ENCODE measurements at regions not wholly inside any gene's neighbourhood (a gene's known extent, or its start where the extent isn't known, plus 50 kb on each side); places are given as distances from the start of the nearest gene placed in this dataset.

DNA sequence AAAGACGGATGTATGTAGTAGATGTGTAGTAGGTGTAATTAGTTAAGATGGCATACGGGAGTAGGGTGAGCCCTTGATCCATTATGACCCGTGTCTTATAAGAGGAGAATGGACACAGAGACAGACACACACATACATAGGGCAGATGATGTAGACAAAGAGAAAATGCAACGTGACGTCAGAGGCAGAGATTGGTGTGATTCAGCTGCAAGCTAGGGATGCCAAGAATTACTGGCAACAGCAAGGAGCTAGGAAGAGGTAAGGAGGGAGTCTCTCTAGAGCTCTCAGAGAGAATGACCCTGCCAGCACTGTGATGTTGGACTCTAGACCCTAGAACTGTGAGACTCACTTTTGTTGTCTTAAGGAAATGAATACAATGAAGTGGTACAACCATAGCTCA is 247.0 kb upstream of the HABP2 start:
- TF ChIP-seq NCOR1 (IDR thresholded peaks at IDR 0.05) (no peak), EZH2 (IDR thresholded peaks at IDR 0.05; ENCODE audit: borderline replicate concordance, low read depth, low read length) (no peak), TRIM24 (IDR thresholded peaks at IDR 0.05) (no peak), TBL1XR1 (IDR thresholded peaks at IDR 0.05; ENCODE audit: low read length in 2 of 2) (no peak), NFE2 (IDR thresholded peaks at IDR 0.05; ENCODE audit: low read depth) (no peak), POLR2A (conservative IDR thresholded peaks at IDR 0.05) (no peak), PTTG1 (tag; IDR thresholded peaks at IDR 0.05; ENCODE audit: low read depth) (no peak), SMAD3 (CRISPR knock-in tag; conservative IDR thresholded peaks at IDR 0.05) (no peak)
- TF ChIP-seq, protein P1, sequence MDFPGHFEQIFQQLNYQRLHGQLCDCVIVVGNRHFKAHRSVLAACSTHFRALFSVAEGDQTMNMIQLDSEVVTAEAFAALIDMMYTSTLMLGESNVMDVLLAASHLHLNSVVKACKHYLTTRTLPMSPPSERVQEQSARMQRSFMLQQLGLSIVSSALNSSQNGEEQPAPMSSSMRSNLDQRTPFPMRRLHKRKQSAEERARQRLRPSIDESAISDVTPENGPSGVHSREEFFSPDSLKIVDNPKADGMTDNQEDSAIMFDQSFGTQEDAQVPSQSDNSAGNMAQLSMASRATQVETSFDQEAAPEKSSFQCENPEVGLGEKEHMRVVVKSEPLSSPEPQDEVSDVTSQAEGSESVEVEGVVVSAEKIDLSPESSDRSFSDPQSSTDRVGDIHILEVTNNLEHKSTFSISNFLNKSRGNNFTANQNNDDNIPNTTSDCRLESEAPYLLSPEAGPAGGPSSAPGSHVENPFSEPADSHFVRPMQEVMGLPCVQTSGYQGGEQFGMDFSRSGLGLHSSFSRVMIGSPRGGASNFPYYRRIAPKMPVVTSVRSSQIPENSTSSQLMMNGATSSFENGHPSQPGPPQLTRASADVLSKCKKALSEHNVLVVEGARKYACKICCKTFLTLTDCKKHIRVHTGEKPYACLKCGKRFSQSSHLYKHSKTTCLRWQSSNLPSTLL (IDR thresholded peaks at IDR 0.05) = no peak
- TF ChIP-seq, protein P2, sequence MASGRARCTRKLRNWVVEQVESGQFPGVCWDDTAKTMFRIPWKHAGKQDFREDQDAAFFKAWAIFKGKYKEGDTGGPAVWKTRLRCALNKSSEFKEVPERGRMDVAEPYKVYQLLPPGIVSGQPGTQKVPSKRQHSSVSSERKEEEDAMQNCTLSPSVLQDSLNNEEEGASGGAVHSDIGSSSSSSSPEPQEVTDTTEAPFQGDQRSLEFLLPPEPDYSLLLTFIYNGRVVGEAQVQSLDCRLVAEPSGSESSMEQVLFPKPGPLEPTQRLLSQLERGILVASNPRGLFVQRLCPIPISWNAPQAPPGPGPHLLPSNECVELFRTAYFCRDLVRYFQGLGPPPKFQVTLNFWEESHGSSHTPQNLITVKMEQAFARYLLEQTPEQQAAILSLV (tag; IDR thresholded peaks at IDR 0.05) = no peak
- TF ChIP-seq, protein P3, sequence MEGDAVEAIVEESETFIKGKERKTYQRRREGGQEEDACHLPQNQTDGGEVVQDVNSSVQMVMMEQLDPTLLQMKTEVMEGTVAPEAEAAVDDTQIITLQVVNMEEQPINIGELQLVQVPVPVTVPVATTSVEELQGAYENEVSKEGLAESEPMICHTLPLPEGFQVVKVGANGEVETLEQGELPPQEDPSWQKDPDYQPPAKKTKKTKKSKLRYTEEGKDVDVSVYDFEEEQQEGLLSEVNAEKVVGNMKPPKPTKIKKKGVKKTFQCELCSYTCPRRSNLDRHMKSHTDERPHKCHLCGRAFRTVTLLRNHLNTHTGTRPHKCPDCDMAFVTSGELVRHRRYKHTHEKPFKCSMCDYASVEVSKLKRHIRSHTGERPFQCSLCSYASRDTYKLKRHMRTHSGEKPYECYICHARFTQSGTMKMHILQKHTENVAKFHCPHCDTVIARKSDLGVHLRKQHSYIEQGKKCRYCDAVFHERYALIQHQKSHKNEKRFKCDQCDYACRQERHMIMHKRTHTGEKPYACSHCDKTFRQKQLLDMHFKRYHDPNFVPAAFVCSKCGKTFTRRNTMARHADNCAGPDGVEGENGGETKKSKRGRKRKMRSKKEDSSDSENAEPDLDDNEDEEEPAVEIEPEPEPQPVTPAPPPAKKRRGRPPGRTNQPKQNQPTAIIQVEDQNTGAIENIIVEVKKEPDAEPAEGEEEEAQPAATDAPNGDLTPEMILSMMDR (IDR thresholded peaks at IDR 0.05 in 2 of 3, conservative IDR thresholded peaks at IDR 0.05 in 1 of 3; ENCODE audit: insufficient read depth in 2 of 3, low read depth in 1 of 3, low read length in 3 of 3) = no peak
- TF ChIP-seq, protein P4, sequence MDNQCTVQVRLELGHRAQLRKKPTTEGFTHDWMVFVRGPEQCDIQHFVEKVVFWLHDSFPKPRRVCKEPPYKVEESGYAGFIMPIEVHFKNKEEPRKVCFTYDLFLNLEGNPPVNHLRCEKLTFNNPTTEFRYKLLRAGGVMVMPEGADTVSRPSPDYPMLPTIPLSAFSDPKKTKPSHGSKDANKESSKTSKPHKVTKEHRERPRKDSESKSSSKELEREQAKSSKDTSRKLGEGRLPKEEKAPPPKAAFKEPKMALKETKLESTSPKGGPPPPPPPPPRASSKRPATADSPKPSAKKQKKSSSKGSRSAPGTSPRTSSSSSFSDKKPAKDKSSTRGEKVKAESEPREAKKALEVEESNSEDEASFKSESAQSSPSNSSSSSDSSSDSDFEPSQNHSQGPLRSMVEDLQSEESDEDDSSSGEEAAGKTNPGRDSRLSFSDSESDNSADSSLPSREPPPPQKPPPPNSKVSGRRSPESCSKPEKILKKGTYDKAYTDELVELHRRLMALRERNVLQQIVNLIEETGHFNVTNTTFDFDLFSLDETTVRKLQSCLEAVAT (IDR thresholded peaks at IDR 0.05) = no peak
- TF ChIP-seq, protein P5, sequence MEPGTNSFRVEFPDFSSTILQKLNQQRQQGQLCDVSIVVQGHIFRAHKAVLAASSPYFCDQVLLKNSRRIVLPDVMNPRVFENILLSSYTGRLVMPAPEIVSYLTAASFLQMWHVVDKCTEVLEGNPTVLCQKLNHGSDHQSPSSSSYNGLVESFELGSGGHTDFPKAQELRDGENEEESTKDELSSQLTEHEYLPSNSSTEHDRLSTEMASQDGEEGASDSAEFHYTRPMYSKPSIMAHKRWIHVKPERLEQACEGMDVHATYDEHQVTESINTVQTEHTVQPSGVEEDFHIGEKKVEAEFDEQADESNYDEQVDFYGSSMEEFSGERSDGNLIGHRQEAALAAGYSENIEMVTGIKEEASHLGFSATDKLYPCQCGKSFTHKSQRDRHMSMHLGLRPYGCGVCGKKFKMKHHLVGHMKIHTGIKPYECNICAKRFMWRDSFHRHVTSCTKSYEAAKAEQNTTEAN (CRISPR knock-in tag; IDR thresholded peaks at IDR 0.05) = no peak

Measured in K562 (cell line).